HEK293 (cell line): ENCODE measurements at regions not wholly inside any gene's neighbourhood (a gene's known extent, or its start where the extent isn't known, plus 50 kb on each side); places are given as distances from the start of the nearest gene placed in this dataset.
"Not testable (repeated sequence)": the region's sequence is repeated elsewhere in the genome, so short reads cannot be mapped to it uniquely, and the experiment has no call there.

ENCODE experiments used
- CTCF ChIA-PET: fragments of 350-600 bp; formaldehyde crosslinking; extraction: SDS; loops from one replicate; lab custom pipeline; 2021; ENCODE audit warnings: antibody characterized with exemption; lab: Yijun Ruan, JAX
- POLR2A ChIA-PET: fragments of 300-600 bp; formaldehyde crosslinking; extraction: SDS; loops from one replicate; lab custom pipeline; 2020; ENCODE audit warnings: antibody characterized with exemption, inconsistent platforms; lab: Yijun Ruan, JAX
- H3K27ac ChIP-seq: fragments of 200-500 bp; sonication (Bioruptor generic); 2 replicates; pipeline ENCODE4 v1.5.1; 2014; ENCODE audit warnings: low read depth, low read length, control low read depth, inconsistent platforms; ENCODE audit errors: extremely low read depth
- H3K36me3 ChIP-seq, 2 experiments: fragments of 200-500 bp in 1 of 2; sonication (Bioruptor generic) in 1 of 2; 1 replicate in 1 of 2; 2 replicates in 1 of 2; pipeline ENCODE4 v1.5.1; 2014 to 2017; ENCODE audit warnings: inconsistent platforms in 2 of 2, low read length in 2 of 2; ENCODE audit not compliant: control insufficient read depth in 2 of 2, insufficient read depth in 1 of 2
- H3K4me1 ChIP-seq: fragments of 200-500 bp; sonication (Bioruptor generic); 2 replicates; pipeline ENCODE4 v1.5.1; 2014; ENCODE audit warnings: mild to moderate bottlenecking, low read length, inconsistent platforms; ENCODE audit not compliant: control insufficient read depth, insufficient read depth
- H3K4me3 ChIP-seq: 2 replicates; pipeline ENCODE4 v1.5.1; 2011; ENCODE audit warnings: low read depth, mild to moderate bottlenecking, control low read depth, low read length, moderate library complexity
- H3K9me3 ChIP-seq: fragments of 200-500 bp; sonication (Bioruptor generic); 2 replicates; pipeline ENCODE4 v1.5.1; 2014; ENCODE audit warnings: low read depth, low read length, inconsistent platforms; ENCODE audit not compliant: control insufficient read depth, insufficient read depth
- ELK4 ChIP-seq: IDR thresholded peaks from 2 replicates; pipeline ENCODE4 v1.6.1; 2011; ENCODE audit warnings: mild to moderate bottlenecking, low read depth, low read length, borderline replicate concordance
- GFI1B ChIP-seq: fragments of 450-650 bp; formaldehyde crosslinking; IDR thresholded peaks from 2 replicates; pipeline ENCODE4 v1.5.1; 2016; ENCODE audit warnings: missing biosample characterization, missing genetic modification characterization
- GLIS1 ChIP-seq: fragments of 450-650 bp; formaldehyde crosslinking; IDR thresholded peaks from 2 replicates; pipeline ENCODE4 v1.5.1; 2016; ENCODE audit warnings: missing biosample characterization, missing genetic modification characterization
- HOXD13 ChIP-seq: sonication (generic); formaldehyde crosslinking; IDR thresholded peaks from 2 replicates; pipeline ENCODE4 v1.8.0; 2022; ENCODE audit warnings: missing genetic modification reagents, borderline replicate concordance
- KLF17 ChIP-seq: fragments of 450-650 bp; formaldehyde crosslinking; IDR thresholded peaks from 2 replicates; pipeline ENCODE4 v1.5.1; 2016; ENCODE audit warnings: missing biosample characterization, missing genetic modification characterization
- KLF7 ChIP-seq: fragments of 450-650 bp; formaldehyde crosslinking; IDR thresholded peaks from 2 replicates; pipeline ENCODE4 v1.5.1; 2016; ENCODE audit warnings: missing biosample characterization, missing genetic modification characterization, borderline replicate concordance
- PBX3 ChIP-seq: sonication (generic); formaldehyde crosslinking; IDR thresholded peaks from 2 replicates; pipeline ENCODE4 v1.8.1; 2022; ENCODE audit warnings: mild to moderate bottlenecking, moderate library complexity, missing genetic modification reagents
- PRDM1 ChIP-seq: fragments of 450-650 bp; formaldehyde crosslinking; IDR thresholded peaks from 2 replicates; pipeline ENCODE4; 2016; ENCODE audit warnings: missing biosample characterization, missing genetic modification characterization
- SCRT2 ChIP-seq: fragments of 450-650 bp; formaldehyde crosslinking; IDR thresholded peaks from 2 replicates; pipeline ENCODE4 v1.5.1; 2016; ENCODE audit warnings: missing biosample characterization, missing genetic modification characterization
- YY1 ChIP-seq: fragments of 450-650 bp; formaldehyde crosslinking; IDR thresholded peaks from 2 replicates; pipeline ENCODE4 v1.5.1; 2018; ENCODE audit warnings: missing biosample characterization, missing genetic modification characterization
- ZFP3 ChIP-seq: fragments of 450-650 bp; formaldehyde crosslinking; IDR thresholded peaks from 2 replicates; pipeline ENCODE4 v1.5.1; 2016; ENCODE audit warnings: low read depth, missing biosample characterization, missing genetic modification characterization
- ZNF10 ChIP-seq: fragments of 450-650 bp; formaldehyde crosslinking; IDR thresholded peaks from 2 replicates; pipeline ENCODE4 v1.5.1; 2017; ENCODE audit warnings: missing biosample characterization, missing genetic modification characterization
- ZNF121 ChIP-seq: fragments of 450-650 bp; formaldehyde crosslinking; IDR thresholded peaks from 2 replicates; pipeline ENCODE4 v1.5.1; 2016; ENCODE audit warnings: missing biosample characterization, missing genetic modification characterization
- ZNF146 ChIP-seq: fragments of 450-650 bp; formaldehyde crosslinking; IDR thresholded peaks from 2 replicates; pipeline ENCODE4 v1.5.1; 2016; ENCODE audit warnings: missing biosample characterization, missing genetic modification characterization
- ZNF175 ChIP-seq: fragments of 450-650 bp; formaldehyde crosslinking; IDR thresholded peaks from 2 replicates; pipeline ENCODE4 v1.5.1; 2016; ENCODE audit warnings: missing biosample characterization, missing genetic modification characterization
- ZNF2 ChIP-seq: fragments of 450-650 bp; formaldehyde crosslinking; IDR thresholded peaks from 2 replicates; pipeline ENCODE4 v1.5.1; 2016; ENCODE audit warnings: missing biosample characterization, missing genetic modification characterization
- ZNF248 ChIP-seq: fragments of 450-650 bp; formaldehyde crosslinking; IDR thresholded peaks from 2 replicates; pipeline ENCODE4 v1.5.1; 2017; ENCODE audit warnings: missing biosample characterization, missing genetic modification characterization
- ZNF280D ChIP-seq: fragments of 450-650 bp; formaldehyde crosslinking; IDR thresholded peaks from 2 replicates; pipeline ENCODE4 v1.5.1; 2016; ENCODE audit warnings: missing biosample characterization, missing genetic modification characterization
- ZNF366 ChIP-seq: fragments of 450-650 bp; formaldehyde crosslinking; conservative IDR thresholded peaks from 2 replicates; pipeline ENCODE4 v1.5.1; 2016; ENCODE audit warnings: missing biosample characterization, missing genetic modification characterization
- ZNF394 ChIP-seq: fragments of 450-650 bp; formaldehyde crosslinking; IDR thresholded peaks from 2 replicates; pipeline ENCODE4 v1.5.1; 2016; ENCODE audit warnings: missing biosample characterization, missing genetic modification characterization, mild to moderate bottlenecking, moderate library complexity, borderline replicate concordance
- ZNF426 ChIP-seq: fragments of 450-650 bp; formaldehyde crosslinking; IDR thresholded peaks from 2 replicates; pipeline ENCODE4 v1.5.1; 2017; ENCODE audit warnings: missing biosample characterization, missing genetic modification characterization, mild to moderate bottlenecking, inconsistent platforms, moderate library complexity
- ZNF549 ChIP-seq: fragments of 450-650 bp; IDR thresholded peaks from 2 replicates; pipeline ENCODE4 v1.5.1; 2018; ENCODE audit warnings: missing biosample characterization, missing genetic modification characterization, mild to moderate bottlenecking, inconsistent platforms, moderate library complexity
- ZNF561 ChIP-seq: fragments of 450-650 bp; IDR thresholded peaks from 2 replicates; pipeline ENCODE4 v1.5.1; 2018; ENCODE audit warnings: missing biosample characterization, missing genetic modification characterization, borderline replicate concordance
- ZNF76 ChIP-seq: fragments of 450-650 bp; formaldehyde crosslinking; IDR thresholded peaks from 2 replicates; pipeline ENCODE4; 2016; ENCODE audit warnings: low read depth, missing biosample characterization, missing genetic modification characterization, borderline replicate concordance
- ZNF837 ChIP-seq: fragments of 450-650 bp; formaldehyde crosslinking; IDR thresholded peaks from 2 replicates; pipeline ENCODE4 v1.5.1; 2016; ENCODE audit warnings: missing biosample characterization, missing genetic modification characterization

- POLR2A ChIA-PET, H3K36me3 ChIP-seq, H3K9me3 ChIP-seq, CTCF ChIA-PET, H3K27ac ChIP-seq, H3K4me3 ChIP-seq, H3K4me1 ChIP-seq: not testable (repeated sequence)
Observed at GRCh38 chr3:6066868-6067578, 793.9 kb upstream of the GRM7 start.

GRCh38 chr3:6074952-6075351, 786.0 kb upstream of the GRM7 start:
- H3K9me3 ChIP-seq = no peaks in the 10 kb centered on the region
- CTCF ChIA-PET = no interaction called here
- POLR2A ChIA-PET = no interaction called here

GRCh38 chr3:6078436-6078835, 782.5 kb upstream of the GRM7 start:
- CTCF ChIA-PET = no interaction called here

More at GRCh38 chr3:6074952-6075351, 786.0 kb upstream of the GRM7 start:
- Histone ChIP-seq H3K4me3 (no peak overlapping the region), H3K27ac (no peak overlapping the region), H3K36me3 (no peaks in the 10 kb centered on the region), H3K4me1 (no peaks in the 10 kb centered on the region)
- TF ChIP-seq ZNF76 (tag by site-specific recombination) = no peak
- no peak for TF ChIP-seq ZNF2 (tag by site-specific recombination)
- TF ChIP-seq ZNF280D (tag by site-specific recombination) = no peak
- TF ChIP-seq ZNF561 (tag by site-specific recombination) = no peak
- TF ChIP-seq ZNF175 (tag by site-specific recombination) = no peak
- no peak for TF ChIP-seq GFI1B
- no peak for TF ChIP-seq ELK4
- TF ChIP-seq ZNF426 (tag by site-specific recombination) = no peak
- TF ChIP-seq PBX3 (CRISPR knock-in tag) = no peak

GRCh38 chr3:6079011-6079410, 781.9 kb upstream of the GRM7 start:
- H3K36me3 ChIP-seq = no peaks in the 10 kb centered on the region
- POLR2A ChIA-PET = no interaction called here
- H3K4me1 ChIP-seq = no peaks in the 10 kb centered on the region
- H3K4me3 ChIP-seq = no peak overlapping the region
- H3K9me3 ChIP-seq = no peaks in the 10 kb centered on the region
- no peak overlapping the region for H3K27ac ChIP-seq
- CTCF ChIA-PET = no interaction called here
- no peak for TF ChIP-seq GLIS1 (tag by site-specific recombination)
- TF ChIP-seq ZNF248 (tag by site-specific recombination) = no peak
- TF ChIP-seq ZNF394 (tag by site-specific recombination) = no peak
- no peak for TF ChIP-seq ZNF10 (tag by site-specific recombination)
- no peak for TF ChIP-seq ZFP3 (tag by site-specific recombination)
- TF ChIP-seq KLF17 (tag by site-specific recombination) = no peak
- TF ChIP-seq SCRT2 (tag by site-specific recombination) = no peak
- no peak for TF ChIP-seq PRDM1
- no peak for TF ChIP-seq ZNF549
- TF ChIP-seq ZNF121 (tag by site-specific recombination) = no peak
- TF ChIP-seq ZNF366 (tag by site-specific recombination) = no peak
- TF ChIP-seq YY1 = no peak

More at GRCh38 chr3:6078436-6078835, 782.5 kb upstream of the GRM7 start:
- H3K4me3 ChIP-seq = no peak overlapping the region
- no peaks in the 10 kb centered on the region for H3K4me1 ChIP-seq
- H3K36me3 ChIP-seq = no peaks in the 10 kb centered on the region
- POLR2A ChIA-PET = no interaction called here
- TF ChIP-seq HOXD13 (CRISPR knock-in tag) (no peak), GFI1B (no peak), ZNF426 (tag by site-specific recombination) (no peak), KLF7 (tag by site-specific recombination) (no peak), ZNF146 (tag by site-specific recombination) (no peak), ZNF837 (no peak)
- H3K27ac ChIP-seq = no peak overlapping the region
- H3K9me3 ChIP-seq = no peaks in the 10 kb centered on the region
